HG03280 (cell line): ENCODE measurements at regions not wholly inside any gene's neighbourhood (a gene's known extent, or its start where the extent isn't known, plus 50 kb on each side); places are given as distances from the start of the nearest gene placed in this dataset.
"Not testable (repeated sequence)": the region's sequence is repeated elsewhere in the genome, so short reads cannot be mapped to it uniquely, and the experiment has no call there.

ENCODE experiments used
- ATAC-seq: cut with Tn5 transposase; IDR thresholded peaks from one replicate; pipeline ENCODE4 v1.9.1; 2021; ENCODE audit warnings: mild to moderate bottlenecking, moderate library complexity; ENCODE audit not compliant: unreplicated experiment

GRCh38 chr6:150456466-150456865, 87.7 kb downstream of the IYD start:
- ATAC-seq, result no peak

DNA sequence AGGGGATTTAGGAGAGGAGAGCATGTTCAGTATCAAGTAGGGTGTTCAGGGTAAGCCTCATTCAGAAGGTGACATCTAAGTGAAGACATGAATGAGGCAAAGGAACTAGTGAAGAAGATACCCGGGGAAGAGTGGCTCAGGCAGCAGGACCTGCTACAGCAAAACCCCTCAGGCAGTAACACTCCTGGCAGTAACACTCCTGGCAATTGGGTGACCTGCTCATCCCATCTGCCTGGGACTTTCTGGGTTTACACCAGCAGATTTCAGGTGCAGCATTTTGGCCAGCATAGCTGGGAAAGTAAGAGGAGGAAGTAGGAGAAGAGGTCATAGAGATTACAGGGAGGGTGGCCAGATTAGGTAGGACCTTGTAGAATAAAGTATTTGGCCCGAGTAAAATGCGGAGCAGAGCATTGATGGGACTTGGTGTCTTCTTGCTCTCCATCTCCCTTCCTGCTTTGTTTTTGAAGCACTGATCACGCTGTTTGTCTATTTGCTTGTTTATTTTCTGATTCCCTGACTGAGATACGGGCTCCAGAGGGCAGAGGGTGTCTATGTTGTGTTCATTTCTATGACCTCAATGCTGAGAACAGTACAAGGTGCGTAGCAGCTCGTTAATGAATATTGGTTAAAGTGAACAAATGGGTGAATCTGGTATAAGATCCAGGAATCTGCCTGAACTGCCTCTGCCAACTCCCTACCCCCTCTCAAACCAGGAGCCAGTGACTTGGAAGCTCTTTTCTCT, 88.3 kb downstream of the IYD start:
- ATAC-seq, result no peak

GRCh38 chr6:150458579-150458978, 89.8 kb downstream of the IYD start:
- no peak for ATAC-seq

DNA sequence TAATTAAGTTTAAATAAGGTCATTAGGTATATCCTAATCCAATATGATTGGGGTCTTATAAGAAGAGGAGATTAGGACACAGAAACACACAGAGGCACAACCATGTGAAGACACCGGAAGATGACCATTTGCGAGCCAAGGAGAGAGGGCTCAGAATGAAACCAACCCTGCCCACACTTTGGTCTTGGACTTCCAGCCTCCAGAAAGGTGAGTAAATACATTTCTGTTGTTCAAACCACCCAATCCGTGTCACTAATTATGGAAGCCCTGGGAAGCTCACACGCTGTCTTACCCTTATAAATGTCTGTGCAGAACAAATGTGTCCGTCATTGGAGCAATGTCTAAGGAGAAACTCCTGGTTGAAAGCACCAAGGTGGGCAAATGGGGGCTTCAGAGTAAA, 95.0 kb downstream of the IYD start:
- ATAC-seq, result no peak

DNA sequence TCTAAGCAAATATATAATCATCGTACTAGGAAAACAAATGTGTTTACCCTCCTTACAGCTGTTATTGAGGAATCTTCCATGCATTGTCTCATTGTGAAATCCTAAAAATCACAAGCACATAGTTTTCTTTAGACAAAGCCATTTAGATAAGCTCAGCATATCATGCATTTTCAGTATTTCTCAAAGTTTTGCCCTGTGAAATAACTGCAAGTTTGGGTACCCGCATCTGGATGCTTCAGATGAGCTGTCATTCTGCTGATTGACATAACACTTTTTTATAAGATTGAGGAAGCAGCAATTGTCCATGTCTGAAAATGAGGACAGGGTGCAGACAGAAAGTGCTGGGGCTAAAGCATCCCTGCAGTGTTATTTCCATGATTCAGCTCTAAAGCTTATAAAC, 96.2 kb downstream of the IYD start:
- ATAC-seq, result no peak

GRCh38 chr6:150465610-150466009, 96.8 kb downstream of the IYD start:
- no peak for ATAC-seq

- ATAC-seq, result no peak
Measured at GRCh38 chr6:150466196-150466595, 97.4 kb downstream of the IYD start.

GRCh38 chr6:150470131-150470530, 101.3 kb downstream of the IYD start:
- no peak for ATAC-seq

- ATAC-seq, result no peak
Measured at GRCh38 chr6:150470960-150471665, 102.3 kb downstream of the IYD start.

DNA sequence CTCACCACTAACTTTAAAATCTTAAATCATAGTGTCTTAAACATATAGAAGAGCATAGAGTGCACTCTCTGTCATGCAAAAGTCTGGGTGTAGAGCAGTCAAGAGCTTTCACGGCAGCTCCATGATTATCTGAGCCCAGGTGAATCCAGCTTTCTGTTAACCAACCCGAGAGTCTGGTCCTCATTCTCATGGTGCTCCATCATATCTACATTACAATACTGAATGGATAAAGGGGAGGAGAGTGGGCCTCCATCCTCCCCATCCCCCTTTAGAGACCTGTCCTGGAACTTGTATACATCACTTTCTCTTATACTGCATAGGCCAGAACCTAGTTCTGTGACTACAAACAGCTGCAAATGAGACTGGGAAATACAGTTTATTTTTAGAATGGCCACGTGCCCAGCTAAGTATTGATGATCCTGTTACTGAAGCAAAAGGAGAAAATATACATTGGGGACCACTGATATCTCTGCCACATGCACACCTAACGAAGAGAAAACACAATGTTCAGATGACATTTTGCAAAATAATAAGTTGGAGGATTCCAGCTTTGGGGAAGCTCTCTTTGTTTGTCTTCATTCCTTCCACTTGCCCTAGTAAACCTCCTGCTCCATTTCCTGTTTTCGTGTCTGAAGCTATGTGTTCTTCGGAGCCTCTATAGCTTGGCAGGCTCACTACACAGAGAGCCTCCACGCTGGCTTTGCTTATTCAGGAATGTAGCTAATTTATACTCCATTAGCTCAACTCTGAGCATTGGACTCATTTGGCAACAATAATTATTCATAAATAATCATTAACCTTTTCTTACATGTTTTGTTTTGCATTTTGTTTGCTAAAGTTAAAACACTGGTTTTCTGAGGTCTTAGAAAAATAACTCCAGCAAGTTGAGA, 110.1 kb downstream of the IYD start:
- no peak for ATAC-seq

- ATAC-seq, result no peak
Measured at GRCh38 chr6:150482883-150483409, 114.1 kb downstream of the IYD start.

- ATAC-seq, result no peak
Measured at GRCh38 chr6:150485161-150485958, 114.3 kb upstream of the PLEKHG1 start.

GRCh38 chr6:150486048-150486447, 113.6 kb upstream of the PLEKHG1 start:
- no peak for ATAC-seq

DNA sequence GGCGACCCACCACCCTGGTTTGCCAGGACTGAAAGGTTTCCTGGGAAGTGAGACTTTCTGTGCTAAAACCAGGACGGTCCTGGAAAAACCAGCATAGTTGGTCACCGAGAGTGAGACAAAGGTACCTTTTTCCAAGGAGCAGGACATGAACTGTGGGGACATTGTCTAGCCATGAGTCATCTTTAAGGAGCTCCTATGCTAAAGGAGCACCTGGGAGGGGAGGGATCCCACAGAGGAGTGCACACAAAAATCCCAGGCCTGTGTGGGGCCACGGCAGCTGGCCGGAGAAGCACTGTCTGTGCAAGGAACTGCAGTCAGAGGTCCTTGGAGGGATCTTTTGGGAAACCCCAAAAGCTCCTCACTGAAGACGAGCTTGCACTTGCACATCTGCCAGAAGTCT, 109.1 kb upstream of the PLEKHG1 start:
- ATAC-seq, result no peak

DNA sequence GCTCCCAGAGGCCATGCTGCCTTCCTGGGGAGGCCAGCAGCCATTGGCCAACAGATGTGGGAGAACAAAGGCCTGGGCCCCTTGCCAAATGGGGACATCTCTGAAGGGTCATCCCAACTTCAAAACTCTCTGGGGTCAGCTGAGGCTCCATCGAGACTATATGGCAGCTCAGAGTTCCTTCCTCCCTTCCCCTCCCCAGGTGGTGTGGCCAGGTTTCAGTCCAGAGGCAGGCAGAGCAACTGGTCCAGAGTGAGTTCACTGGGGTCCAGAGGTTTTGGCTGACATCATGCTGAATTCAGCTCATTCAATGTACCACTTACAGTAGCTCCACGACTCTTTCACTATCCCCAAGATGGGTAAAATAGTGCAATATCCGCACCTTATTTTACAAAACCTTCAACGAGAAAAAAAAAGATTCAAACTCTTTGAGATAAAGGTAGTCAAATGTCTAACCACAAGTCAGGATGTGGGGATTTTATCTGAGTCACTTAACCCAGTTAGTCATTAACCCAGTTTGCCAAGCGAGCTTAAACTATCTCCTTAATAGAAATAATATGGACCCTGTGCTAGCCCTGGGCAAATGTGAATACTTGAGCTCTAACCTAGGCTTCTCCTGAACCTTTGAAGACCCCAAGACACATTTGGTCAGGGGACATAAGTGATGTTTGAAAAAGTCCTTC, 108.4 kb upstream of the PLEKHG1 start:
- ATAC-seq, result peak; percentile 60

- ATAC-seq, result peak; percentile 22
Measured at GRCh38 chr6:150491811-150492172, 107.9 kb upstream of the PLEKHG1 start.

- ATAC-seq, result no peak
Measured at GRCh38 chr6:150492507-150492906, 107.2 kb upstream of the PLEKHG1 start.

DNA sequence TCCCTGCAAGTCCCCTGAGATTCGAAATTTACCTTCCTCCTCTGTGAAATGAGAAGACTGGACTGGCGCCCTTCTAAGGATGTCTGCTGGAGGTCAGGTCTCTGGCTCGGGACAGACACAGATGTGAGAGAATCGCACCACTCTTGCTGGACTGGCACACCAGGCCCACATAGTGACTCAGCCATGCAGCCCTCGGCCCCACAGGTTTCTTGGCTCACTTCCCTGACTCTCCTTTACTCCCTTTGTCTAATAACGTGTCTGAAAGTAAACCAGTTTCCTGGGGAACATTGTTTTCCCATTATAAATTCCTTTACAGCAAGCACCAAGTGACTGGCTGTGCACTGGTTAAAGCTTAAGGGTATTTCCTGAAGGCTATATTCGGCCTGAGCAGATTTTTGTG, 106.7 kb upstream of the PLEKHG1 start:
- no peak for ATAC-seq

GRCh38 chr6:150493552-150493951, 106.1 kb upstream of the PLEKHG1 start:
- not testable (repeated sequence) for ATAC-seq

DNA sequence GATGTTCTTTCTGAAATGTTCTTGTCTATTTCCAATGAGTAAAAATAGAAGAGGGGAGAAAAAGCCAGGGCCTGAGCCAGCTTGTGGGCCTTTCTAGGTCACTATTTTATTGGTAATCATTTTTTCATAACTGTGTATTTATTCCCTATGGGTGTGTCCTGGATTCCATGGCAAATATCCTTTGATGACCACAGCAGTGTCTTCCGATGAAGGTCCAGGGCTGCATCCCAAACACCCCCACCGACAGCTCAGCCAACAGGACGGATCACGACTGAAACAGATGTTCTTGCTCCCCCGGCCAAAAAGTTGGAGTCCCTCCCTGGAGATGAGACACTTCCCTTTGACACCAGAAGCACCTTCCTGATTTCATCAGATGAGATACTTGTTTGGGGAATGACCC, 105.4 kb upstream of the PLEKHG1 start:
- ATAC-seq, result no peak
